ENCODE measurements at regions not wholly inside any gene's neighbourhood (a gene's known extent, or its start where the extent isn't known, plus 50 kb on each side); places are given as distances from the start of the nearest gene placed in this dataset.

DNA sequence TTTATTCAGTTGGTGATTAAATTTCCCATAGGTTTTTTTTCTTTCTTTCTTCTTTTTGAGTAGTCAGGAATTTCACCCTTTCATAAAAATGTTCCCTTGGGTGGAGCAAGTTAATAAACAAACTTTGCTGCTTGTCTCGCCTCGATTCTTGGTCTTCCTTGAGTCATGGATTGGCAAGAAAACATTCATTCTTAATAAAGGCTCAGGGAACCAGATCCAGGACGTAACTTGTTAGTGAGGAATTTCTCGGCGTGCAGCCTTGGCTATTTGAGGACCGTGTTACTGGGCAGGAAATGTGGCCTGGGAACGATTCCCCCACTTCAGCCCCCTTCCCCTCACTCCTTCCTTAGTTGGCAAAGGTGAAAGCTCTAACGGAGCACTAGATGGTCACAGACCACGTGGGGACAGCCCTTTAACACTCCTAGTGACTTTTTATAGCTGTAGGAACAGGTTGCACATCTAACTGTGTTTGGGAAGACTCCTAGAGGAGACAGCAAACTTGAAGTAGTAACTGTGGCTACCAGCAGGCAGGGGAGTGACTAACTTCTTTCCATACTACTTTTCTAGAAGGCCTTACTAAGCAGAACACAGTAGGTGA, 106.8 kb downstream of the UCHL1 start:
- H3K27ac ChIP-seq = peak overlapping the region; percentile 100
- TF ChIP-seq, protein P1, sequence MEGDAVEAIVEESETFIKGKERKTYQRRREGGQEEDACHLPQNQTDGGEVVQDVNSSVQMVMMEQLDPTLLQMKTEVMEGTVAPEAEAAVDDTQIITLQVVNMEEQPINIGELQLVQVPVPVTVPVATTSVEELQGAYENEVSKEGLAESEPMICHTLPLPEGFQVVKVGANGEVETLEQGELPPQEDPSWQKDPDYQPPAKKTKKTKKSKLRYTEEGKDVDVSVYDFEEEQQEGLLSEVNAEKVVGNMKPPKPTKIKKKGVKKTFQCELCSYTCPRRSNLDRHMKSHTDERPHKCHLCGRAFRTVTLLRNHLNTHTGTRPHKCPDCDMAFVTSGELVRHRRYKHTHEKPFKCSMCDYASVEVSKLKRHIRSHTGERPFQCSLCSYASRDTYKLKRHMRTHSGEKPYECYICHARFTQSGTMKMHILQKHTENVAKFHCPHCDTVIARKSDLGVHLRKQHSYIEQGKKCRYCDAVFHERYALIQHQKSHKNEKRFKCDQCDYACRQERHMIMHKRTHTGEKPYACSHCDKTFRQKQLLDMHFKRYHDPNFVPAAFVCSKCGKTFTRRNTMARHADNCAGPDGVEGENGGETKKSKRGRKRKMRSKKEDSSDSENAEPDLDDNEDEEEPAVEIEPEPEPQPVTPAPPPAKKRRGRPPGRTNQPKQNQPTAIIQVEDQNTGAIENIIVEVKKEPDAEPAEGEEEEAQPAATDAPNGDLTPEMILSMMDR (conservative IDR thresholded peaks at IDR 0.05) = no peak
- no peak for TF ChIP-seq ZFX (IDR thresholded peaks at IDR 0.05)

DNA sequence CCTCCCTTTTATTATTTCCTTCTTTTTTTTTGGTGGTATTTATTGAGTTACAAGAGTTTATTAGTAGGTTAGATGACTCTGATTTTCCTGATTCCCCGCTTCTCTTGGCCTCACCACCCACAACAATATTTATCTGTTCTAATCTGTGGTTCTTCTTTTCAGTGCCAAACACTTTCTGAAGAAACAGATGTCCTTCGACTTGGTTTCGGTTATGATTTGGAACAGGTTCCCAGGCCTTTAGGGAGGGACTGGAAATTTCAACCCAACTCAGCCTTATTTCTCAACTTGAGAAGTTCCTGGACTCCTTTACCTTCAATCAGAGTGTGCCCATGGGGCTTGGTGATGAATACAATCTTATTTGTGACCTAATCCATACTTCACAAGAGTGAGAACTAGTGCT, 108.1 kb downstream of the UCHL1 start:
- no peak overlapping the region for H3K27ac ChIP-seq
- TF ChIP-seq ZFX (IDR thresholded peaks at IDR 0.05) = no peak
- TF ChIP-seq, protein P1 (conservative IDR thresholded peaks at IDR 0.05) = no peak

DNA sequence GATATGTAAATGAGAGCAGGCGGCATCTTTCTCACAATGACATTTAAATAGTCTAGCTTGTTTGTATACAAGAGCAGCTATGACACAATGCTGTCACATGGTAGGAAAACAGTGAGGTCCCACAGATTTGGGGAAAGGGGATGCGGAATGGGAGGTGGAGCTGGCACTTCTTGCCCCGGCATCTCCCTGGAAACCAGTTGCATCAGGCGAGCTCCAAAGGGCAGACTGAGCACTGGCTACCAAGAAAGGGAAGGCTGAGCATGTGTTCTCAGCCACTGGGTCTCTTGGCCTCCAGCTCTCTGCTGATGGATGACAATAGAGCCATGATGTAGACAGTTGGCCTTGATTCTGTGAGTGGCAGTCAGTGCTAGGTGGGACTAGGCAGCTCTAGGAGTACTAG, 109.0 kb downstream of the UCHL1 start:
- TF ChIP-seq, protein P1 (conservative IDR thresholded peaks at IDR 0.05) = no peak
- no peak for TF ChIP-seq ZFX (IDR thresholded peaks at IDR 0.05)
- H3K27ac ChIP-seq = peak overlapping the region; percentile 25; the same call in 1 of the 2 replicates

DNA sequence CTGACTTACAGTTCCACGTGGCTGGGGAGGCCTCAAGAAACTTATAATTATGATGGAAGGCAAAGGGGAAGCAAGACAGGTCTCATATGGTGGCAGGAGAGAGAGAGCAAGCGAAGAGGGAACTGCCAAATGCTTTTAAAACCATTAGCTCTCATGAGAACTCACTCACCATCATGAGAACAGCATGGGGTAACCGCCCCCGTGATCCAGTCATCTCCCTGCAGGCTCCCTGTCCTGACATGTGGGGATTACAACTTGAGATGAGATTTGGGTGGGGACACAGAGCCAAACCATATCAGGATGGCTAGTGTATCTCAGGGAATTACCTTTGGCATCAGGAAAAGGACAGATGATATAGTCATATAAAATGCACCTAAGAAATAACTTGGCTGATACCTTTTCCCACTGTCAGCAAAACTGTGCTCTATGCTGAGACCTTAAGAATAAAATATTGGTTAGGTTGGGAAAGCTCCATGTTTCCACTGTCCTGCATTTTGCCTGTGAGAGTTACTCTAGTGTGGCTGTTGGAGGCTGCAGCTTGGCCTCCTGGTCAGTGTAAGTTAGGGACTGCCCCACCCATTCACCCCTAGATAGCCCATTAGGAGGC, 110.3 kb downstream of the UCHL1 start:
- H3K27ac ChIP-seq = peak overlapping the region; percentile 41; the same call in 1 of the 2 replicates
- TF ChIP-seq, protein P1 (conservative IDR thresholded peaks at IDR 0.05) = no peak
- TF ChIP-seq ZFX (IDR thresholded peaks at IDR 0.05) = no peak

DNA sequence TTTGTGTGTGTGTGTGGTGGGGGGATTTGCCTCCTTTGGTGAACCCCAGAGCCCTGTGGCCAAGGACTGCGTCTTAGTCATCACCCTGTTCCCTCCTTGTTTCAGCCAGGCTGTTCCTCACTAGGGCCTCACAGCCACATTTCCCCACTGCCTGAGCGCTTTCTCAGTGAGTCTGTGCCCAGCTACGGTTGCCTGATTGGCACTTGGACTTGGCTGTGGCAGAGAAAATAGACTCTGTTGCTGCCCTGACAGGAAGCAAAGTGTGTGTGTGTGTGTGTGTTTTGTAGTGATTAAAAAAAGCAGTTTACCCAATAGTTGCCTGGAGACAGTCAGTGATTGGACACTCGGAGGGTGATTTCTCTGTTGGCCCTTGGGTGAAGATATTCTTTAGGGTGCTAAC, 113.0 kb downstream of the UCHL1 start:
- H3K27ac ChIP-seq = peak overlapping the region; percentile 52
- TF ChIP-seq, protein P1 (conservative IDR thresholded peaks at IDR 0.05) = no peak

DNA sequence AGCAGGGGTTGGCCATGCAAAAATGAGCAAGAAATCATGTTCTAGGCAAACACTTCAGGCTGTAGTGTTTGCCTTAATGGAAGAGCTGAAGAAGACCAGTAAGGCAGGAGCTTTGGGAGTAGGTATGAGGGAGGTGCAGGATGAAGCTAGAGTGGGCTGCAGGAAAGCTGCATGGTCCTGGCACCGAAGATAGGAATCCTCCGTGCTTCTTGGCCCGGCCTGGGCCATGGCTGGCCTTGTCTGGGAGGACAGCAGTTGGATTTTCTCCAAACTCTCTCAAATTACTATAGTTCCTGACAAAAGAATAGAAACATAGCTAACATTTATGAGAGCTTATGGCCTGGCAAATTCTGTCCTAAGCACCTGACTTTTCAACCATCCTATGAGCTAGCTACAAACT, 116.5 kb downstream of the UCHL1 start:
- H3K27ac ChIP-seq = peak overlapping the region; percentile 49; the same call in 1 of the 2 replicates
- TF ChIP-seq, protein P1 (conservative IDR thresholded peaks at IDR 0.05) = no peak
- no peak for TF ChIP-seq ZFX (IDR thresholded peaks at IDR 0.05)

DNA sequence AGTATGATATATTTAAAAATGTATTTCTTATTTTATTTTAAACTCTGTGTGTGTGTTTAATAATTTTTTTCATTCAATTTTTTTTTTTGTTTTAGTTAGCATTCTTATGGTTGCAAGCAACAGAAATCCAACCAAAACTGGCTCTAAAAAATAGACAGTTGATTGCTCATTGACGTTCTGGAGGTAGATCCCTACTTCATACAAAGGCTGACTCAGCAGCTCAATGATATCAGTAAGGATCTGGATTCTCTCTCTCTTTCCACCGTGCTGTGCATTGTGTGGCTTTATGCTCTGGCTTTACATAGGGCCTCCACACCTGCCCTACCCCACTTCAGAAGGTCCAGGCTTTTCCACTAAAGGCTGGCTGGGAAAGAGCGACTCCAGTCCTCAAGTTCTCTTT, 117.8 kb downstream of the UCHL1 start:
- peak overlapping the region; percentile 36; the same call in 1 of the 2 replicates for H3K27ac ChIP-seq
- no peak for TF ChIP-seq ZFX (IDR thresholded peaks at IDR 0.05)
- TF ChIP-seq, protein P1 (conservative IDR thresholded peaks at IDR 0.05) = no peak

Measured in C4-2B (cell line).